ES-I3 (cell line): ENCODE measurements at regions not wholly inside any gene's neighbourhood (a gene's known extent, or its start where the extent isn't known, plus 50 kb on each side); places are given as distances from the start of the nearest gene placed in this dataset.

Source experiments
- H3K36me3 ChIP-seq: 2 replicates; pipeline ENCODE4 v1.6.1; 2013; ENCODE audit warnings: mild to moderate bottlenecking, low read length, control low read depth, moderate library complexity; ENCODE audit not compliant: insufficient read depth
- H3K4me1 ChIP-seq: 2 replicates; pipeline ENCODE4 v1.6.1; 2013; ENCODE audit warnings: mild to moderate bottlenecking, control low read depth, low read length; ENCODE audit not compliant: insufficient read depth
- H3K9ac ChIP-seq: 2 replicates; pipeline ENCODE4 v1.6.1; 2013; ENCODE audit warnings: low read depth, mild to moderate bottlenecking, low read length, moderate library complexity
- H3K9me3 ChIP-seq: 2 replicates; pipeline ENCODE4 v1.6.1; 2013; ENCODE audit warnings: mild to moderate bottlenecking, low read length, moderate library complexity; ENCODE audit not compliant: control insufficient read depth, insufficient read depth

DNA sequence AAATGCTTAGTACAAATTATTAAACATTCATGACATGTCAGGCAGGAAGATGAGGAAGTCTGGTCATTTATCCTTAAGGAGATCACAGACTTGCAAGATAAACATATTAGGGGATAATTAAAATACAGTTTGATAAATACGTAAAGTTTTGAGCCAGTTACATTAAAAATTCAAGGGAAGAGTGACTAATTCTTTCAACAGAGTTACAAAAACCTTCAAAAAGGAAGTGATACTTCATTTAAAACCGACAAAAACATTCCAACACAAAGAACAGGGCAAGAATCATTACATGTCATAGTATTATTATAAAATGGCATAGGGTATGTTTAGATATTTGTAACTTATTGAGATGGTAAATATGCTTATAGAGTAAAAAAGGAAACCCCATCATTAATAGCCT lies 636.0 kb downstream of the NR4A2 start:
- Histone ChIP-seq H3K36me3 (no peaks in the 10 kb centered on the region), H3K9me3 (no peaks in the 10 kb centered on the region), H3K9ac (no peak overlapping the region), H3K4me1 (no peaks in the 10 kb centered on the region)

DNA sequence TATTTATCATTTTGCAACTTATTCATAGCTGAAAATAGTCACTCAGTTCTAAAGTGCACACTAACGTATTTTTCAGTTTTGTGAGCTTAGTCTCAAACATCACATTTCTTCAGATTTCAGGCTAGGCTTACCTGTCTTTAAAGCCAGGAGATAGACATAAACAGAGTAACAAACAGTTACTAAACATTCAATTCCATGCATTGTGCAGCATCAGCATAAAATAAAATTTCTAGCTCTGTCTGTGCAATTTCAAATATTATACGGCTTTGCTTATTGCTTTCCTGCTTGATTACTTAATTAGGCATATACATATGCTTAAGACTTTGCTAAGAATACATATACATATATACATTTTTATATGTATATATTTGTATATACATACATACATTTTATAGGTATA lies 637.0 kb downstream of the NR4A2 start:
- Histone ChIP-seq H3K9ac (no peak overlapping the region), H3K36me3 (no peaks in the 10 kb centered on the region), H3K4me1 (no peaks in the 10 kb centered on the region), H3K9me3 (no peaks in the 10 kb centered on the region)

DNA sequence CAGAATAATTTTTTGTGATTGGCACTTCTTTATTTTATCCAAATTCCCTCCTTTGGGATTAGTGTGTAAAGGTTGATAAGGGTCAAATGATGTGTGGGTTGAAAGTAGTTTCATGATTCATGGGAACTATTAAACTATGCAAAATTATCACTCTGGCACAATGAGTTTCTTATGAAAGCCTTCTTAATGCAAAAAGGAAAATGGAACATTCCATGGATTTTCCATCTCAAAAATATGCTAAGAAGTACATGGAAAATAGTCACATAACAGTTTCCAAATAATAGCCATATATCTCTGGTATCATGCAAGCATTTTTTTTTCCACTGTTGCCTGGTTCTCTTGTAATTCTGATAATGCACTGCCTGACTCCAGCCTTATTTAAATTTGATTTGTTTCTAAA lies 639.7 kb downstream of the NR4A2 start:
- Histone ChIP-seq H3K4me1 (no peaks in the 10 kb centered on the region), H3K9ac (no peak overlapping the region), H3K9me3 (no peaks in the 10 kb centered on the region), H3K36me3 (no peaks in the 10 kb centered on the region)

DNA sequence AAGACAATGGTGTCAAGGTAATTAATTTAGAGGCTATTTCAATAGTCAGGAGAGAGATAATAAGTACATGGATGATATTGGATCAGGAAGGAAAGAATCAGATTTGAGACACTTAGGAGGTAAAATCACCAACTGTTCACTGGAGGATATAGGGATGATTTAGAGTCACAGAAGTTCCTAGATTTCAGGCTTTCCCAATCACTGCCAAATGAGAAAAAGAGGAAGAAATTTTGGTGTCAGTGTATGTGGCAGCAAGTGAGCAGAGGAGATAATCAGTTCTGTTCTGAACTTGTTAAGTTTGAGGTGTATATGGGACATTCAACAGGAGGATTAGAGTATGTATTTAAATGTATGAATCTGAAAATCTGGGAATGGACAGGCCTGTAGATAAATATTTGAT lies 640.4 kb downstream of the NR4A2 start:
- Histone ChIP-seq H3K36me3 (no peaks in the 10 kb centered on the region), H3K4me1 (no peaks in the 10 kb centered on the region), H3K9ac (no peak overlapping the region), H3K9me3 (no peaks in the 10 kb centered on the region)

DNA sequence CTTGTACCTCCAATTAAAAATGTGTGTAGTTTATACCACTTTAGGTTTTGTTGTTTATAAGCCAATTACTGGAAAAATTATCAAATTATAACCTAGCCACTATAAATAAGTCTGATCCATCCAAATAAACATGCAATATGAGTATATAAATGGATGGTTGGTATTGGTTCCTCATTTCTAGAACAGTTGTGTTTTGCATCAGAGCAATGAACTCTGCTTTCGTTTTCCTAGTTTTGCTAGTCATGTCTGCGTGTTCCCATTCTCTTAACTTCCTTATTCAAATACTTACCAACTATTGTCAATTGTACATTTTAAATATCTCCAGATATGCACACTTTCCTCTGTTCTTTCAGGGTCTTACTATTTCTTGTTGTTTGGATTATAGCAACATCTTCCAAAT lies 641.7 kb downstream of the NR4A2 start:
- H3K4me1 ChIP-seq: no peaks in the 10 kb centered on the region
- no peak overlapping the region for H3K9ac ChIP-seq
- H3K36me3 ChIP-seq: no peaks in the 10 kb centered on the region
- H3K9me3 ChIP-seq: no peaks in the 10 kb centered on the region

DNA sequence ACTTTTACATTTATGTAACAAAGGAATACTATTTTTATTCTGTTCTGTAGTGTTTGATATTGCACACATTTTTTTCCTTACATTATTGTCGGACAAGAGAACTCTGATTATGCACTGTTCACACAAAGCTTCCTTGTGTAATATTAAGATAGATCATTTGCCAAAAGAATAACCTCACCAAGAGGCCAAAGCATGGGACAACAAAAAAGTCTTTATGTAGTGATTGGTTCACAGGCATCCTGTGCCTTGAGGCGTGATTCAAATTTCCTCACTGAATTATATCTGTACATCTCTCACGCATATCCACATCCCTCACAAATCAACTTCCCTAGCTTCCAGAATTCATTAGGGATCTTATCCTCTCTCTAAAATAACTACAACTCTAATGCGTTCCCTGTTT lies 642.7 kb downstream of the NR4A2 start:
- Histone ChIP-seq H3K36me3 (no peaks in the 10 kb centered on the region), H3K9me3 (no peaks in the 10 kb centered on the region), H3K9ac (no peak overlapping the region)

DNA sequence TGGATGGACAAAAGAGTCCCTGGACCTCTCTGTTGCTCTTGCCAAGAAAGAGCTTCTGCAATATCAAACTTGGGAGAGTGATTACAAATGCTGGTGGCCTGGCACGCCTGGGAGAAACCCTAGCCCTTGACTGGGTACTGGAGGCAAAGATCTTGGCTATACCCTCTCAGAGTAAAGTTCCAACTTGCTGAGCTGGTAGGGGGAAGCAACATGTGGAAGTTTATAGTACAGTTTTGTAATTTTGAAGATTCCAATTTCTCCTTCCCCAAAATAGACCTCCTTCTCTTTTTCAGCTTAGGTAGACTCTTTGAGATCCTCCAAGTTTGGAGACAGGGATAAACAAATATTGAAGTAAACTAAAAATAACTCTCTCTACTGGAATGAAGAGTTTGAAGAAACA lies 645.3 kb downstream of the NR4A2 start:
- Histone ChIP-seq H3K9me3 (no peaks in the 10 kb centered on the region), H3K9ac (no peak overlapping the region), H3K36me3 (no peaks in the 10 kb centered on the region), H3K4me1 (no peaks in the 10 kb centered on the region)

More for the DNA sequence above, 642.7 kb downstream of the NR4A2 start:
- no peaks in the 10 kb centered on the region for H3K4me1 ChIP-seq

DNA sequence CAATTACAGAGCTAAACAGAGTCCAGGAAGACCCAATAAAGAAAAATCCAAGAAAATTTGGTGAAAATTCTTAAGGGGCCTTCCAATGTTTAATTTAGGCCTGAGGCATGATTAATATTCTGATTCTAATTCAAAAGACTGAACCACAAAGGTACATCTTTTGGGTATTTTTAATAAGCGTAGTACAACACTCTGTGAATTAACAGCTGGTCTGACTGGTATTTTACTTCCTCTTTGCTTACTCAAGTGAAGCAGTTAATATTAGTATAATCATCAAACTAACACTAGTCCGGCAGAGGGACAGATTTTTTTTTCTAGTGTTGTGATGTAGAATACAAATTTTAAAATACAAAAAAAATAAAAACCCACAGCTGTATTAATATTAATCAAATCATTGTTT lies 652.9 kb downstream of the NR4A2 start:
- Histone ChIP-seq H3K9me3 (no peaks in the 10 kb centered on the region), H3K9ac (no peak overlapping the region), H3K4me1 (no peaks in the 10 kb centered on the region)

DNA sequence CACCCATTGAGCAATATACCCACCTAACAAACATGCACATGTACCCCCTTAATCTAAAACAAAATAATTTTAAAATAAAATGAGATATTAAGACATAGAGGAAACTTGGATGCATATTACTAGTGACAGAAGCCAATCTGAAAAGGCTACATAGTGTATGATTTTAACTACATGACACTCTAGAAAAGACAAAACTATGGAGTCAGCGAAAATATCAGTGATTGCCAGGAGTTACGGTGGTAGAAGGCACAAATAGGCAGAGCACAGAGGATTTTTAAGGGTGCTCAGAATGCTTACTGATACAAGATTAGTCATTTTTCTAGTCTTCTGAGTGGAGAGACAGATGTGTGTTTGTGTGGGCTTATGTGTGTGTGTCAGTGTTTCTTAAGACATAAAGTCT lies 656.6 kb downstream of the NR4A2 start:
- Histone ChIP-seq H3K9me3 (no peaks in the 10 kb centered on the region; the same call in 1 of the 2 replicates), H3K36me3 (no peaks in the 10 kb centered on the region), H3K9ac (no peak overlapping the region), H3K4me1 (no peaks in the 10 kb centered on the region)

More for the DNA sequence above, 652.9 kb downstream of the NR4A2 start:
- no peaks in the 10 kb centered on the region for H3K36me3 ChIP-seq

DNA sequence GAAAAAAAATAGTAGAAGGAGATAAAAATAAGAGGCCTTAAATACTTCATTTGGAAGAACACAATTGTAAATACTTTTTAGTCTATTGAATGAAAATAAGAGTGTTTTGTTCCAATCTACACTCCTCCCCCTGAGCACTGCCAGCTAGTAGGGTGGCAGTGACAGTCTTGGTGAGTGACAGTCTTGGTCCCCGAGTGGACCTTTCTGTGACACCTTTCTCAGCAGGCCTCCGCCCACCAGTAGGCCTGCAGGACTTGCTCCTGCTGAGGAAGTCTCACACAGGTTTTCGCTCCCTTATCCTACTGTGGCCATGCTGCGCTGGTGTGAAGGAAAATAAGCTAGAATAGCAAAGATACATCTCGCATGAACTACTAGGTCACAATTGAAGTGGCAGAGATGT lies 666.8 kb downstream of the NR4A2 start:
- no peaks in the 10 kb centered on the region for H3K36me3 ChIP-seq
- no peaks in the 10 kb centered on the region for H3K9me3 ChIP-seq
- H3K9ac ChIP-seq: no peak overlapping the region
- no peaks in the 10 kb centered on the region for H3K4me1 ChIP-seq

DNA sequence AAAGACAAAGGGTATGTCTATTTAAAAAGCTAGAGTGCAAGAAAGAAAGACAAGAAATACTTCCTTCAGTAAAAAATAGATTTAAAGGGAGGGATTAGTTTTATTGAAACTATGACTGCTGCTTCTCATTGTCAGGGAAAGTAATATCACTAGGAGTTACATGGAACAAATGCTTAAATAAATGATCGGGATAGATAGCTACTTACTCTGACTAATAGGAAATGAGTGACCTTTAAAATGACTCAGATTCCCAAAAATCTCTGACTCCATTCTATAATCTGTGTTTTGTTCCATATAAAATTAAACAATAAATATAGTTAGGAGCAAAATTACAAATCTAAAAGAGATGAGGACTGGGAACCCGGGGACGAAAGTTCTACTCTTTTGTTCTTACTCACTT lies 669.3 kb downstream of the NR4A2 start:
- no peaks in the 10 kb centered on the region for H3K9me3 ChIP-seq
- no peak overlapping the region for H3K9ac ChIP-seq
- H3K4me1 ChIP-seq: no peaks in the 10 kb centered on the region
- no peaks in the 10 kb centered on the region for H3K36me3 ChIP-seq

DNA sequence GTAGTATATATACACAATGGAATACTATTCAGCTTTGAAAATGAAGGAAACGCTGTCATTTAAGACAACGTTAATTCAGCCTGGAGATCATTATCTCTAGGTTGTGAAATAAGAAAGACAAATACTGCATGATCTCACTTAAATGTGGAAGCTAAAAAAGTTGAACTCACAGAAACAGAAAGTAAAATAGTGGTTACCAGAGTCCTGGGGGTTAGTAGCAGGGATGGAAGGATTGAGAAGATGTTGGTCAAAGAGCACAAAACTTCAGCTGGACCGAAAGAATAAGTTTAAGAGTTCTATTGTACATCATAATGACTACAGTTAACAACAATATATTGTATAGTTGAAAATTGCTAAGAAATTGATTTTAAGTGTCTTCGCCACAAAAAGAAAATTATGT lies 670.3 kb downstream of the NR4A2 start:
- Histone ChIP-seq H3K4me1 (no peaks in the 10 kb centered on the region), H3K36me3 (no peaks in the 10 kb centered on the region), H3K9ac (no peak overlapping the region), H3K9me3 (no peaks in the 10 kb centered on the region)

DNA sequence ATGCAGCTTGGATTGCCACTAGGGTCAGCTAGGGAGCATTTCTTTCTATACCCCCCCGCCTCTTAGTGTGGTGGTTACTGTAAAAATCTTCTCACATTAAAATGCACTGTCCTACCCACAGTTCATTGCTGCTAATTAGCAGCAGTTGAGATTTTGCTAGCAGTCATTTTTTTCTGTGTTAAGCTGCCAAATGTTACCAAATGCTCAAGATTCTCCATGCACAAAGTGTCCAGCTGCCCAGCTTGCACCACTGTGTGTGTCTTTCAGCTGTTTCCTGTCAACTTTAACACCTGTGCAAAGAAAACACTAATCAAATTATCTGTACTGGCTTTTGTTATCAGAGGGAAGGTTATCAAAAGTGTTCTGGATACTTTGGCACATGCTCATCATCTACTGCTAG lies 679.3 kb downstream of the NR4A2 start:
- Histone ChIP-seq H3K9ac (no peak overlapping the region), H3K36me3 (no peaks in the 10 kb centered on the region), H3K4me1 (no peaks in the 10 kb centered on the region), H3K9me3 (no peaks in the 10 kb centered on the region)

DNA sequence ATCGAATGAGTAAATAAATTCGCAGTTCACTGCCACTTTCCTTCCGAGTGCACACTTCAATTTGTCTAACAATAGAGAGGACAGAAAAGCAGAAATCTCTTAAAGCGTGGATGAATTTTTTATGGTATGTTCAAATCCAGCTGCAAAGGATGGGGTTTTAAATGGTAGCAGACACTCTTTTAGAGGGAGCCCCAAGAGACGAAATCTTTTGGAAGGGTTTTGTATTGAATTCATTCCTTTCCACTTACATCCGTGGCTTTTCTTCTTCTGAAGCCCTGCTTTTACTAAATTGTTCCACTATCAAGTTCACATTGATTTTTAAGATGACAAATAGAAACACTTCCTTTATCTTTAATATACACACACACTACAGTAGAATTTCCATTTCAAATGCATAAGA lies 680.7 kb downstream of the NR4A2 start:
- Histone ChIP-seq H3K36me3 (no peaks in the 10 kb centered on the region), H3K9ac (no peak overlapping the region), H3K4me1 (no peaks in the 10 kb centered on the region), H3K9me3 (no peaks in the 10 kb centered on the region)

DNA sequence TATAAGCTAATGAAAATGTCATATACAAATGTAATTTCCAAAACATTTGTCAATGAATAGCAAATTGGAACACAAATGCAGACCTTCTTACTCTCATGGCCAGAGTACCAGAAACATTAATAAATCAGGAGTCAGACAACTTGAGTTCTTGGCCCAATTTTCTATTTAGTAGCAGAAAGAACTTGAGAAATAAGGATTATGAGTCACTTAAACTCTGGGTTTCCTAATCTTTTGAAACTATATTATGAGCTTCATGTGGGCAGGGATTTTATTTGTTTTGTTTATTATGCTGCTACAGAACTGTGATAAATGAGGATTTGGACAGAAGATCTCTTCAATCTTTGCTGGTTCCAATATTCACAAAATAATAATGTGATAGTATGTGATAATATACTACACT lies 686.7 kb downstream of the NR4A2 start:
- no peaks in the 10 kb centered on the region for H3K9me3 ChIP-seq
- no peaks in the 10 kb centered on the region for H3K36me3 ChIP-seq
- H3K4me1 ChIP-seq: no peaks in the 10 kb centered on the region
- no peak overlapping the region for H3K9ac ChIP-seq

DNA sequence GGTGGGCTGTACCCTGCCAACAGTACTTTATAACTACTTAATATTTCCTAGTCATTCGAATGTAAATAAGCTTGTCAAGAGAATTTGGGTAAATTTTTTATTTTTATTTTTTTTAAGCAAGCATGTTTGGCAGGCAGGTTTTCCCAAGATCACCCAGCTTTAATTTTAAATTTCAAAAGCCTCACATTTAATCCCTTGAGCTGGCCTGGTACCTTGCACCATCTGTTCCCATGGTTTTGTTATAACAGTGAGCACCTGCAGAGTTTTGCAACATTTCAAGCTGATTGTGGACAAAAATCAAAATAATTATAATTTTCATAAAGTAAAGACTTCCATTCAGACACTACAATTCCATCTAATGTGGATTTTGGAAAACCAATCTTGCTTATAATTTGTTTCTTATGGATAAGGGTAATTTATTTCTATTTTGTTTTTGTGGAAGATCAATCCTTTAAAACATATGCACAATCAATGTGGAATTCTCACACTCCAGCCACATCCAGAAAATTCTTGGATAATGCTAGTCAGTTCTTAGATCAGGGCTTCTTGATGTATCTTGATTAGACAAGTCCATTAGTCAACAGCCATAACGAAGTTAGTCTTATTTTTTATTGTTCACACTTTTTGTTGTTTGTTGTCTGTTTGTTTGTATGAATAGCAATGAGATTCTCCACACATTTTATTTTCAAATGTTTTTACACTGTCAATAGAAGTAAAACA lies 689.3 kb downstream of the NR4A2 start:
- no peaks in the 10 kb centered on the region for H3K4me1 ChIP-seq
- no peaks in the 10 kb centered on the region for H3K9me3 ChIP-seq
- no peak overlapping the region for H3K9ac ChIP-seq
- no peaks in the 10 kb centered on the region for H3K36me3 ChIP-seq
